Parathyroid adenoma (tissue), 2 donors: ENCODE measurements at regions not wholly inside any gene's neighbourhood (a gene's known extent, or its start where the extent isn't known, plus 50 kb on each side); places are given as distances from the start of the nearest gene placed in this dataset.

ENCODE experiments used
- H2AFZ ChIP-seq: fragments of 300-600 bp; sonication (generic); one replicate; pipeline ENCODE4 v1.7.0; 2017; ENCODE audit warnings: antibody characterized with exemption, mild to moderate bottlenecking
- H3K27ac ChIP-seq: fragments of 300-600 bp; sonication (generic); one replicate; pipeline ENCODE4 v1.7.0; 2017
- H3K27me3 ChIP-seq: fragments of 300-600 bp; sonication (generic); one replicate; pipeline ENCODE4 v1.7.0; 2017; ENCODE audit warnings: low read length; ENCODE audit not compliant: control insufficient read depth, insufficient read depth
- H3K36me3 ChIP-seq: fragments of 300-600 bp; sonication (generic); one replicate; pipeline ENCODE4 v1.7.0; 2017; ENCODE audit warnings: low read length; ENCODE audit not compliant: control insufficient read depth, insufficient read depth
- H3K4me1 ChIP-seq: fragments of 300-600 bp; sonication (generic); one replicate; pipeline ENCODE4 v1.7.0; 2017; ENCODE audit warnings: control low read depth
- H3K4me2 ChIP-seq: fragments of 300-600 bp; sonication (generic); one replicate; pipeline ENCODE4 v1.7.0; 2017; ENCODE audit warnings: low read length
- H3K4me3 ChIP-seq: fragments of 300-600 bp; sonication (generic); one replicate; pipeline ENCODE4 v1.7.0; 2017; ENCODE audit warnings: low read depth, low read length
- H3K79me2 ChIP-seq: fragments of 300-600 bp; sonication (generic); one replicate; pipeline ENCODE4 v1.7.0; 2017; ENCODE audit warnings: control low read depth
- H3K9ac ChIP-seq: fragments of 300-600 bp; sonication (generic); one replicate; pipeline ENCODE4 v1.7.0; 2017; ENCODE audit warnings: mild to moderate bottlenecking
- H3K9me3 ChIP-seq: fragments of 300-600 bp; sonication (generic); one replicate; pipeline ENCODE4 v1.7.0; 2017; ENCODE audit warnings: low read length; ENCODE audit not compliant: control insufficient read depth
- CTCF ChIP-seq: fragments of 300-600 bp; sonication (generic); IDR thresholded peaks from one replicate; pipeline ENCODE4 v1.7.0; 2017; ENCODE audit warnings: antibody characterized with exemption, mild to moderate bottlenecking
- donor health status: primary hyperparathyroidism.

- H3K9ac ChIP-seq = no peak overlapping the region
- H2AFZ ChIP-seq = no peak overlapping the region
- no peaks in the 10 kb centered on the region for H3K79me2 ChIP-seq
- H3K4me1 ChIP-seq = no peaks in the 10 kb centered on the region
- no peak overlapping the region for H3K27ac ChIP-seq
- H3K9me3 ChIP-seq = no peaks in the 10 kb centered on the region
- H3K4me3 ChIP-seq = no peak overlapping the region
- no peak for TF ChIP-seq CTCF
- no peaks in the 10 kb centered on the region for H3K36me3 ChIP-seq
- H3K27me3 ChIP-seq = no peaks in the 10 kb centered on the region
- H3K4me2 ChIP-seq = no peak overlapping the region
These were observed 880.1 kb upstream of the FBXO33 start for GRCh38 chr14:40312296-40312695.

GRCh38 chr14:40309124-40309523 is 876.9 kb upstream of the FBXO33 start:
- H3K9ac ChIP-seq = no peak overlapping the region
- no peaks in the 10 kb centered on the region for H3K27me3 ChIP-seq
- no peak overlapping the region for H3K27ac ChIP-seq
- H2AFZ ChIP-seq = no peak overlapping the region
- no peaks in the 10 kb centered on the region for H3K4me1 ChIP-seq
- no peaks in the 10 kb centered on the region for H3K36me3 ChIP-seq
- H3K4me2 ChIP-seq = no peak overlapping the region
- no peak overlapping the region for H3K4me3 ChIP-seq
- H3K79me2 ChIP-seq = no peaks in the 10 kb centered on the region
- no peaks in the 10 kb centered on the region for H3K9me3 ChIP-seq
- no peak for TF ChIP-seq CTCF

GRCh38 chr14:40308240-40308639 is 876.0 kb upstream of the FBXO33 start:
- no peak for TF ChIP-seq CTCF

GRCh38 chr14:40296821-40297220 is 864.6 kb upstream of the FBXO33 start:
- H3K27ac ChIP-seq = no peak overlapping the region

More at GRCh38 chr14:40308240-40308639, 876.0 kb upstream of the FBXO33 start:
- Histone ChIP-seq H3K4me1 (no peaks in the 10 kb centered on the region), H3K9ac (no peak overlapping the region), H2AFZ (no peak overlapping the region), H3K4me3 (no peak overlapping the region), H3K36me3 (no peaks in the 10 kb centered on the region), H3K27ac (no peak overlapping the region), H3K79me2 (no peaks in the 10 kb centered on the region), H3K9me3 (no peaks in the 10 kb centered on the region), H3K27me3 (no peaks in the 10 kb centered on the region), H3K4me2 (no peak overlapping the region)

More at GRCh38 chr14:40296821-40297220, 864.6 kb upstream of the FBXO33 start:
- Histone ChIP-seq H3K4me1 (no peaks in the 10 kb centered on the region), H3K4me3 (no peak overlapping the region), H3K9ac (no peak overlapping the region), H3K36me3 (no peaks in the 10 kb centered on the region), H3K79me2 (no peaks in the 10 kb centered on the region), H3K9me3 (no peaks in the 10 kb centered on the region), H3K4me2 (no peak overlapping the region), H3K27me3 (no peaks in the 10 kb centered on the region), H2AFZ (no peak overlapping the region)
- no peak for TF ChIP-seq CTCF
